HCT116 (cell line): ENCODE measurements at regions not wholly inside any gene's neighbourhood (a gene's known extent, or its start where the extent isn't known, plus 50 kb on each side); places are given as distances from the start of the nearest gene placed in this dataset.

Experiments used
- ATAC-seq: fragments of 200-7000 bp; cut with Tn5 transposase; 2 replicates; pipeline ENCODE4 v1.9.1; 2020; ENCODE audit warnings: mild to moderate bottlenecking, moderate library complexity
- BruUV-seq: library from RNA; stranded (reverse); fragments of 400-500 nt; replicated peaks from 2 replicates; lab custom pipeline; 2021; lab: Mats Ljungman, UMichigan
- CTCF ChIA-PET: fragments of 300-600 bp; sonication (Branson Sonifier 250); formaldehyde crosslinking; loops from one replicate; lab custom pipeline; 2021; ENCODE audit warnings: antibody characterized with exemption; lab: Charles Lee
- POLR2A ChIA-PET: fragments of 300-600, 350-600 bp; sonication (Branson Sonifier 250); formaldehyde crosslinking; loops from one replicate; lab custom pipeline; 2021; ENCODE audit warnings: antibody characterized with exemption; lab: Charles Lee
- RAD21 ChIA-PET, 2 experiments: fragments of 300-600 bp; sonication (Branson Sonifier 250); formaldehyde crosslinking; loops; one replicate each; lab custom pipeline; 2023; ENCODE audit warnings: low total read pairs in 2 of 2; ENCODE audit not compliant: uncharacterized antibody in 2 of 2, unreplicated experiment in 2 of 2, low non-redundant PET in 1 of 2; lab: Charles Lee
- DNase-seq: peaks from one replicate; pipeline ENCODE4 v3.0.0-alpha.2; 2010; ENCODE audit warnings: low read depth, low spot score
- H2AFZ ChIP-seq: fragments of 200-600 bp; shearing (Covaris generic), sonication (generic); 2 replicates; pipeline ENCODE4 v1.6.1; 2017; ENCODE audit warnings: low read depth, mixed run types, mixed read lengths, antibody characterized with exemption, low read length; ENCODE audit not compliant: poor library complexity, severe bottlenecking
- H3K27ac ChIP-seq: 2 replicates; pipeline ENCODE4 v1.5.1; 2012; ENCODE audit warnings: low read depth, low read length
- H3K27me3 ChIP-seq: fragments of 200-600 bp; sonication (generic); 2 replicates; pipeline ENCODE4 v1.6.1; 2016; ENCODE audit warnings: mixed run types, low read length, mixed read lengths; ENCODE audit not compliant: insufficient read depth
- H3K36me3 ChIP-seq, 2 experiments: fragments of 200-500 bp in 1 of 2; fragments of 200-600 bp in 1 of 2; sonication (Bioruptor generic) in 1 of 2; sonication (generic) in 1 of 2; 2 replicates each; pipeline versions ENCODE4 v1.5.1 to v1.6.1; 2014 to 2016; ENCODE audit warnings: low read length in 2 of 2, inconsistent platforms in 1 of 2, mixed read lengths in 1 of 2, mixed run types in 1 of 2; ENCODE audit not compliant: insufficient read depth in 2 of 2, control insufficient read depth in 1 of 2
- H3K4me1 ChIP-seq, 2 experiments: fragments of 200-600 bp in 1 of 2; sonication (generic) in 1 of 2; 2 replicates each; pipeline versions ENCODE4 v1.5.1 to v1.6.1; 2012 to 2017; ENCODE audit warnings: low read length in 2 of 2, inconsistent platforms in 1 of 2, mild to moderate bottlenecking in 1 of 2, mixed read lengths in 1 of 2, mixed run types in 1 of 2, moderate library complexity in 1 of 2; ENCODE audit not compliant: insufficient read depth in 2 of 2, control insufficient read depth in 1 of 2
- H3K4me2 ChIP-seq: fragments of 200-600 bp; sonication (generic); 2 replicates; pipeline ENCODE4 v1.6.1; 2017; ENCODE audit warnings: mixed run types, low read length, mixed read lengths
- H3K4me3 ChIP-seq, 2 experiments: fragments of 200-600 bp in 1 of 2; sonication (generic) in 1 of 2; replicated peaks in 1 of 2; 2 replicates each; pipeline ENCODE4 v1.5.1; 2011 to 2016; ENCODE audit warnings: low read length in 2 of 2, control low read depth in 1 of 2, low read depth in 1 of 2, mild to moderate bottlenecking in 1 of 2, mixed read lengths in 1 of 2, mixed run types in 1 of 2
- H3K79me2 ChIP-seq: fragments of 200-600 bp; sonication (generic); 2 replicates; pipeline ENCODE4 v1.6.1; 2017; ENCODE audit warnings: mild to moderate bottlenecking, mixed run types, low read length, moderate library complexity, mixed read lengths; ENCODE audit not compliant: insufficient read depth
- H3K9ac ChIP-seq: fragments of 200-600 bp; sonication (generic); 2 replicates; pipeline ENCODE4 v1.6.1; 2016; ENCODE audit warnings: low read length, mixed read lengths
- H3K9me2 ChIP-seq: fragments of 200-600 bp; sonication (generic), shearing (Covaris generic); 2 replicates; pipeline ENCODE4 v1.6.1; 2017; ENCODE audit warnings: mixed run types, mild to moderate bottlenecking, moderate library complexity; ENCODE audit not compliant: insufficient read depth
- H3K9me3 ChIP-seq, 2 experiments: fragments of 200-500 bp in 1 of 2; fragments of 200-600 bp in 1 of 2; sonication (Bioruptor generic) in 1 of 2; sonication (generic) in 1 of 2; 2 replicates each; pipeline ENCODE4 v1.6.1; 2014 to 2017; ENCODE audit warnings: low read length in 2 of 2, mixed read lengths in 2 of 2, inconsistent platforms in 1 of 2, low read depth in 1 of 2, mild to moderate bottlenecking in 1 of 2, mixed run types in 1 of 2, moderate library complexity in 1 of 2; ENCODE audit not compliant: control insufficient read depth in 1 of 2, insufficient read depth in 1 of 2
- H4K20me1 ChIP-seq: fragments of 200-600 bp; sonication (generic), shearing (Covaris generic); 2 replicates; pipeline ENCODE4 v1.6.1; 2017; ENCODE audit warnings: mixed run types, mild to moderate bottlenecking, moderate library complexity; ENCODE audit not compliant: insufficient read depth
- CBX3 ChIP-seq: IDR thresholded peaks from 2 replicates; pipeline ENCODE4 v1.6.1; 2012; ENCODE audit warnings: low read depth
- EZH2 ChIP-seq: fragments of 200-600 bp; sonication (generic); IDR thresholded peaks from 2 replicates; pipeline ENCODE4 v1.6.1; 2017; ENCODE audit warnings: antibody characterized with exemption, mixed run types
- EZH2phosphoT487 ChIP-seq: fragments of 200-600 bp; IDR thresholded peaks from 2 replicates; pipeline ENCODE4 v1.6.1; 2018; ENCODE audit warnings: antibody characterized with exemption, borderline replicate concordance
- FOSL1 ChIP-seq: IDR thresholded peaks from 2 replicates; pipeline ENCODE4 v1.6.1; 2012; ENCODE audit warnings: low read depth
- POLR2A ChIP-seq: IDR thresholded peaks from 2 replicates; pipeline ENCODE4 v1.7.0; 2011; ENCODE audit warnings: borderline replicate concordance; ENCODE audit not compliant: insufficient read depth, insufficient read length; ENCODE audit errors: extremely low read depth
- POLR2AphosphoS5 ChIP-seq: IDR thresholded peaks from 2 replicates; pipeline ENCODE4 v1.6.1; 2011; ENCODE audit warnings: mild to moderate bottlenecking, low read depth, low read length, moderate library complexity
- SRF ChIP-seq: IDR thresholded peaks from 2 replicates; pipeline ENCODE4 v1.6.1; 2012; ENCODE audit warnings: low read depth
- TCF7L2 ChIP-seq: IDR thresholded peaks from 2 replicates; pipeline ENCODE4 v1.7.0; 2011; ENCODE audit warnings: borderline replicate concordance, inconsistent platforms; ENCODE audit not compliant: insufficient read depth, insufficient read length; ENCODE audit errors: extremely low read depth
- YY1 ChIP-seq: IDR thresholded peaks from 2 replicates; pipeline ENCODE4 v1.6.1; 2011; ENCODE audit warnings: low read length, low read depth, moderate library complexity, mild to moderate bottlenecking; ENCODE audit not compliant: insufficient replicate concordance; ENCODE audit errors: extremely low read depth
- ZNF274 ChIP-seq: fragments of 200-500 bp; sonication (Bioruptor generic); IDR thresholded peaks from 2 replicates; pipeline ENCODE4 v1.6.1; 2014; ENCODE audit warnings: mild to moderate bottlenecking, low read depth, low read length, inconsistent platforms
- intact Hi-C: fragments of 100-400 bp; cut with micrococcal nuclease; formaldehyde crosslinking; loops from 2 replicates; pipeline ENCODE4 v1.10.0; 2022
- TF ChIP-seq, protein P1 (sequence below): IDR thresholded peaks from 2 replicates; pipeline ENCODE4 v1.6.1; 2012

DNA sequence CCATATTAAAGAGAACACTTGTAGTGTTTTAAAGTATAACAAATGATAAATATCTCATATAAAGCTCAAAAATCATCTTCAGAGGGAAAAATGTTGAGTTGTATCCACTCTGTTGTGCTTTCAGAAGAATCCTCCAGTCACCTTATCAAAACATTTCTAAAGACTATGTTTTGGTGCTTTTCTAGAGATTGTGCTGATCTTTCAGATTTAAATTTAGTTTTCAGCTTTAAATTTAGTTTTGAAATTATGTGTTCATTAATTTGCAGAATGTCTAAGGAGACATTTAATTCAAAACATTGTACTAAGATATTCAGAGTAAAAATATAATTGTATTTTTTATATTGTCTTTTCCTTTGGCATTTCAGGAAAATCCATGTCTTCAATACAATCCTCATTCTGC lies 303.1 kb upstream of the KYNU start:
- ChIA-PET CTCF (no interaction called here), RAD21 (no interaction called here), POLR2A (no interaction called here)
- no peaks in the 10 kb centered on the region for H3K9me3 ChIP-seq
- ATAC-seq (no peak), DNase-seq (no peak)
- H3K36me3 ChIP-seq = no peaks in the 10 kb centered on the region
- no peak overlapping the region for H3K9ac ChIP-seq
- no peak overlapping the region for H3K4me3 ChIP-seq
- H3K27me3 ChIP-seq = no peaks in the 10 kb centered on the region
- H3K79me2 ChIP-seq = no peaks in the 10 kb centered on the region
- H3K4me1 ChIP-seq = no peaks in the 10 kb centered on the region
- no peak overlapping the region for H3K27ac ChIP-seq
- no peaks in the 10 kb centered on the region for H3K9me2 ChIP-seq
- intact Hi-C loops = no loop called here
- no peak overlapping the region for H2AFZ ChIP-seq
- TF ChIP-seq FOSL1 (no peak), SRF (no peak), POLR2AphosphoS5 (no peak), EZH2phosphoT487 (no peak), EZH2 (no peak), YY1 (no peak)
- no TSS peak for BruUV-seq
- no peaks in the 10 kb centered on the region for H4K20me1 ChIP-seq
- no peak overlapping the region for H3K4me2 ChIP-seq

DNA sequence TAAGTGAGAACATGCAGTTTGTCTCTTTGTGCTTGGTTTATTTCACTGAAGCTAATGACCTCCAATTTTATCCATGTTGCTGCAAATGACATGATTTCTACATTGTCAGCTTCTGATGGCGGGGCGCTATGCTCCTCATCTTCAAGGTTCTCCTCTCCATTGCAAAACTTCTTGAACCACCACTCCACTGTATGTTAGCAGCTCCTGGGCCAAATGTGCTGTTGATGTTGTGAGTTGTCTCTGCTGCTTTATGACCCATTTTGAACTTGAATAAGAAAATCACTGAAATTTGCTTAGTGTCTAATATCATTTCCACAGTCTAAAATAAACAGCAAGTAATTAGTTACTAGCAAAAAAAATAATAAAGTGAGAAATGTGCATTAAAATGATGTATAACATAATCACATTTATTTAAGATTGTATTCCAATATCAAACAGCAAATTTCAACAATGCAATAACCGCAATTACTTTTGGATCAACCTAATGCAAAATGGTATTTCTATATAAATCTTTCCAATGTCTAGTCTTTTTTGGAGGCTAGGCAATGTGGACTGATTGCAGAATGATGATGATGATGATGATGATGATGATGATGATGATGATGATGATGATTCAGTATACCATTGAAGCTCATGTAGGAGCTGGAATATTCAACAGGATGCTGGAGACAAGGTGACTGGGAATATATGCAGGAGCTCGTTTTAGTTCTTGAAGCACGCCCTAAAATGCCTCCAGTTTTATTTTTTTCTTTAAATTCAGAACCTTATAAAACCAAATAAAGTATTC lies 304.9 kb upstream of the KYNU start:
- intact Hi-C loops = no loop called here
- H3K4me2 ChIP-seq = no peak overlapping the region
- DNase-seq (no peak), ATAC-seq (no peak)
- BruUV-seq = no TSS peak
- H3K36me3 ChIP-seq = no peaks in the 10 kb centered on the region
- CTCF ChIA-PET = no interaction called here
- H3K9me3 ChIP-seq = no peaks in the 10 kb centered on the region
- POLR2A ChIA-PET = no interaction called here
- H2AFZ ChIP-seq = no peak overlapping the region
- no peak overlapping the region for H3K4me3 ChIP-seq
- H3K4me1 ChIP-seq = no peaks in the 10 kb centered on the region
- H3K9ac ChIP-seq = no peak overlapping the region
- RAD21 ChIA-PET = no interaction called here
- no peaks in the 10 kb centered on the region for H3K79me2 ChIP-seq
- H4K20me1 ChIP-seq = no peaks in the 10 kb centered on the region
- no peak overlapping the region for H3K27ac ChIP-seq
- TF ChIP-seq CBX3 (no peak), FOSL1 (no peak), TCF7L2 (no peak), POLR2A (no peak), SRF (no peak), ZNF274 (no peak), EZH2 (no peak)
- TF ChIP-seq, protein P1, sequence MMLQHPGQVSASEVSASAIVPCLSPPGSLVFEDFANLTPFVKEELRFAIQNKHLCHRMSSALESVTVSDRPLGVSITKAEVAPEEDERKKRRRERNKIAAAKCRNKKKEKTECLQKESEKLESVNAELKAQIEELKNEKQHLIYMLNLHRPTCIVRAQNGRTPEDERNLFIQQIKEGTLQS = no peak
- H3K27me3 ChIP-seq = no peaks in the 10 kb centered on the region
- H3K9me2 ChIP-seq = no peaks in the 10 kb centered on the region
